Liver (tissue), 7 donors: ENCODE measurements at regions not wholly inside any gene's neighbourhood (a gene's known extent, or its start where the extent isn't known, plus 50 kb on each side); places are given as distances from the start of the nearest gene placed in this dataset.
"Not testable (repeated sequence)": the region's sequence is repeated elsewhere in the genome, so short reads cannot be mapped to it uniquely, and the experiment has no call there.

Experiments used
- DNase-seq: peaks from one replicate; pipeline ENCODE4 v3.0.0-alpha.2; 2017; ENCODE audit warnings: low spot score
- H3K27ac ChIP-seq, 2 donors: one replicate each; pipeline ENCODE4 v1.7.0; 2013; ENCODE audit warnings: inconsistent platforms in 2 of 2, low read length in 2 of 2, control low read depth in 1 of 2, low read depth in 1 of 2, mild to moderate bottlenecking in 1 of 2
- H3K27me3 ChIP-seq, 4 donors: one replicate each; pipeline versions ENCODE4 v1.6.1 to v1.7.0; 2013; ENCODE audit warnings: low read length in 3 of 4, inconsistent platforms in 1 of 4, mild to moderate bottlenecking in 1 of 4, moderate library complexity in 1 of 4; ENCODE audit not compliant: control insufficient read depth in 4 of 4, insufficient read depth in 4 of 4
- H3K36me3 ChIP-seq, 4 donors: one replicate each; pipeline versions ENCODE4 v1.6.1 to v1.7.0; 2013; ENCODE audit warnings: low read length in 3 of 4, mild to moderate bottlenecking in 3 of 4, low read depth in 1 of 4, moderate library complexity in 1 of 4; ENCODE audit not compliant: control insufficient read depth in 4 of 4, insufficient read depth in 3 of 4
- H3K4me1 ChIP-seq, 4 donors: one replicate each; pipeline versions ENCODE4 v1.6.1 to v1.7.0; 2013; ENCODE audit warnings: low read length in 3 of 4, mild to moderate bottlenecking in 3 of 4, moderate library complexity in 1 of 4; ENCODE audit not compliant: control insufficient read depth in 4 of 4, insufficient read depth in 4 of 4
- H3K4me3 ChIP-seq, 3 donors: one replicate each; pipeline versions ENCODE4 v1.6.1 to v1.7.0; 2013; ENCODE audit warnings: low read length in 3 of 3, control low read depth in 1 of 3, low read depth in 1 of 3, mild to moderate bottlenecking in 1 of 3
- H3K9ac ChIP-seq, 2 donors: one replicate each; pipeline ENCODE4 v1.7.0; 2013; ENCODE audit warnings: low read length in 2 of 2, mild to moderate bottlenecking in 2 of 2, moderate library complexity in 2 of 2, control low read depth in 1 of 2, low read depth in 1 of 2
- H3K9me3 ChIP-seq, 4 donors: one replicate each; pipeline versions ENCODE4 v1.6.1 to v1.7.0; 2013; ENCODE audit warnings: low read length in 3 of 4; ENCODE audit not compliant: control insufficient read depth in 4 of 4
- FOXA1 ChIP-seq: IDR thresholded peaks from 2 replicates; pipeline ENCODE4 v1.6.1; 2016; ENCODE audit warnings: antibody characterized with exemption
- FOXA2 ChIP-seq: IDR thresholded peaks from 2 replicates; pipeline ENCODE4 v1.6.1; 2016; ENCODE audit warnings: antibody characterized with exemption
- GABPA ChIP-seq, 2 donors: IDR thresholded peaks in 1 of 2; conservative IDR thresholded peaks in 1 of 2; 2 replicates each; pipeline ENCODE4 v1.6.1; 2016; ENCODE audit warnings: antibody characterized with exemption in 2 of 2, mild to moderate bottlenecking in 1 of 2, moderate library complexity in 1 of 2
- HNF4A ChIP-seq, 2 donors: conservative IDR thresholded peaks; 2 replicates each; pipeline ENCODE4 v1.6.1; 2016; ENCODE audit warnings: antibody characterized with exemption in 2 of 2, mild to moderate bottlenecking in 2 of 2
- HNF4G ChIP-seq: IDR thresholded peaks from 2 replicates; pipeline ENCODE4 v1.6.1; 2016; ENCODE audit warnings: antibody characterized with exemption
- NR2F2 ChIP-seq: IDR thresholded peaks from 2 replicates; pipeline ENCODE4 v1.6.1; 2016; ENCODE audit warnings: antibody characterized with exemption
- RAD21 ChIP-seq, 2 donors: IDR thresholded peaks; 2 replicates each; pipeline ENCODE4 v1.6.1; 2016; ENCODE audit warnings: antibody characterized with exemption in 2 of 2, mild to moderate bottlenecking in 2 of 2
- RXRA ChIP-seq, 2 donors: IDR thresholded peaks; 2 replicates each; pipeline ENCODE4 v1.6.1; 2017 to 2018; ENCODE audit warnings: antibody characterized with exemption in 2 of 2, mild to moderate bottlenecking in 1 of 2
- SP1 ChIP-seq: IDR thresholded peaks from 2 replicates; pipeline ENCODE4 v1.6.1; 2018; ENCODE audit warnings: antibody characterized with exemption, mild to moderate bottlenecking
- TAF1 ChIP-seq: conservative IDR thresholded peaks from 2 replicates; pipeline ENCODE4 v1.6.1; 2016; ENCODE audit warnings: antibody characterized with exemption, mild to moderate bottlenecking
- YY1 ChIP-seq: IDR thresholded peaks from 2 replicates; pipeline ENCODE4 v1.6.1; 2016; ENCODE audit warnings: antibody characterized with exemption, mild to moderate bottlenecking
- WGBS: extraction: QIAGEN DNeasy Blood & Tissue Kit; methylation state at CpG from one replicate; pipeline ENCODE4 v1.1.7; 2013; 5-methylcytosine and 5-hydroxymethylcytosine counted together
- TF ChIP-seq, protein P1 (sequence below): IDR thresholded peaks from 2 replicates; pipeline ENCODE4 v1.6.1; 2016; ENCODE audit warnings: antibody characterized with exemption
- TF ChIP-seq, protein P2 (sequence below): IDR thresholded peaks from 2 replicates; pipeline ENCODE4 v1.6.1; 2016; ENCODE audit warnings: antibody characterized with exemption
- donor health status: healthy.
- donor health status: healthy.
- donor health status: healthy.
- donor health status: healthy.

DNA sequence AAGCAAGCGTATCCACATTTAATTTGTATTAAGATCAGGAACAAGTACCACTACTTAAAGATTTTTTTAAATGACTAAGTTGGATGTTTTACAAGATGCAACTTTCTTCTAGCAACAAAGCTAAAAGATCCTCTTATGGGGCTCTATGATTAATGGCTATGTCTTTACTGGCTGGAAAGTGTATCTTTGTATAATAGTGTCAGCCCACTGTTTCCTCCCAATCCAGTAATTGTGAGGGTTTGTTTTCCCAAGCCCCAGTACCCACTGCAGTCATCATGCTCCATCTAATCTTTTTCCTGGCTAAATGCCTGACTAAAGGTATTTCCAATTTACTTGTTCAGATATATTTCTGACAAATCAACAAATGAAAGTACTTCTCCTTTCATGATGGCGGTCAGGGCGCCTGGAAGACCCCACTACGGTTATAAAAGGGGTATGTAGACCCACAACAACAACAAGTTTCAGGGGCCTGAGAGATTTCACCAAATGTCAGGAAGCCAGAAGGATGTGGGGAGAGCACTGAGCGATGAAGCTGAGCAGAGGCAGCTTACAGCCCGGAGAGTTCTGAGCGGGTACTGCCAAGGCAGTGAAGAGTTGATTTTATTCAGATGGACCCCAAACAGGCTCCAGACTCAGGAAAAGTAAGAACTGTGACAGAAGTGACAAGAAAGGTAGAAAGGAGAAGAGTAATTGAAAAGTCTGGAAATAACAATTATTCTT is 222.6 kb upstream of the KLF14 start:
- 76% methylated on average over 7 of the region's 7 CpGs for WGBS
- no peak overlapping the region for H3K4me3 ChIP-seq

DNA sequence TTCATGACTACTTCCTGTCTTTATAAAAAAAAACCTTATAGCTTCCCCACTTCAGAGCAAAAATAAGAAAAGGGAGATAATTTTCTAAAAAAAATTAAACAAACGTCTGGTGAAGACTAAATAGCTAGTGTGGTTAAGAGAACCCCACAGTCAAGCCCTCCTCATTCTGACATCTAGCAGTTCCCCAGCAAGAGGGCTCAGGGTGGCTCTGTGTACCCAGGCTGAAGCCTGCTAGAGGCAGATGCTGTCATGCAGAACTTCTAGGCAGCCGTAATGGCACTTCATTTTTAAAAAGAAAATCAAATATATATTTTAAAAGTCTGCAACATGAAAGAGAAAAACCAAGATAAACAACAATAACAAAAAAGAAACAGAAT is 223.1 kb upstream of the KLF14 start:
- peaks cover 0 to 12% (median 2%) of the 10 kb centered on the region in 4 donors for H3K36me3 ChIP-seq
- no peak overlapping the region for H3K4me3 ChIP-seq
- no peaks in the 10 kb centered on the region for H3K27me3 ChIP-seq
- WGBS, result 64% methylated on average over 2 of the region's 2 CpGs
- peak overlapping the region in 1 of 2 donors; percentile 2 for H3K27ac ChIP-seq
- no peak overlapping the region for H3K9ac ChIP-seq
- no peak for TF ChIP-seq GABPA (IDR thresholded peaks at IDR 0.05 in 1 of 2, conservative IDR thresholded peaks at IDR 0.05 in 1 of 2)
- TF ChIP-seq SP1, result no peak
- TF ChIP-seq FOXA1, result no peak
- no peak for TF ChIP-seq RXRA (IDR thresholded peaks at IDR 0.05)
- H3K4me1 ChIP-seq, result peaks cover 0 to 1% (median 0%) of the 10 kb centered on the region in 4 donors
- H3K9me3 ChIP-seq, result no peaks in the 10 kb centered on the region
- no peak for DNase-seq

More for the DNA sequence above, 222.6 kb upstream of the KLF14 start:
- TF ChIP-seq RAD21 (IDR thresholded peaks at IDR 0.05) (no peak), FOXA2 (no peak), SP1 (no peak), YY1 (no peak), HNF4G (no peak), FOXA1 (no peak), GABPA (IDR thresholded peaks at IDR 0.05 in 1 of 2, conservative IDR thresholded peaks at IDR 0.05 in 1 of 2) (no peak), HNF4A (conservative IDR thresholded peaks at IDR 0.05) (no peak), NR2F2 (no peak), TAF1 (no peak)
- TF ChIP-seq, protein P1, sequence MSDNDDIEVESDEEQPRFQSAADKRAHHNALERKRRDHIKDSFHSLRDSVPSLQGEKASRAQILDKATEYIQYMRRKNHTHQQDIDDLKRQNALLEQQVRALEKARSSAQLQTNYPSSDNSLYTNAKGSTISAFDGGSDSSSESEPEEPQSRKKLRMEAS, result no peak
- TF ChIP-seq, protein P2, sequence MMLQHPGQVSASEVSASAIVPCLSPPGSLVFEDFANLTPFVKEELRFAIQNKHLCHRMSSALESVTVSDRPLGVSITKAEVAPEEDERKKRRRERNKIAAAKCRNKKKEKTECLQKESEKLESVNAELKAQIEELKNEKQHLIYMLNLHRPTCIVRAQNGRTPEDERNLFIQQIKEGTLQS, result no peak
- Histone ChIP-seq H3K36me3 (peaks cover under 1 to 12% (median 2%) of the 10 kb centered on the region in 4 donors), H3K9me3 (no peaks in the 10 kb centered on the region), H3K27ac (peak overlapping the region in 1 of 2 donors; percentile 2), H3K4me1 (peaks cover 0 to 1% (median 0%) of the 10 kb centered on the region in 4 donors), H3K9ac (no peak overlapping the region), H3K27me3 (no peaks in the 10 kb centered on the region)
- DNase-seq, result no peak

DNA sequence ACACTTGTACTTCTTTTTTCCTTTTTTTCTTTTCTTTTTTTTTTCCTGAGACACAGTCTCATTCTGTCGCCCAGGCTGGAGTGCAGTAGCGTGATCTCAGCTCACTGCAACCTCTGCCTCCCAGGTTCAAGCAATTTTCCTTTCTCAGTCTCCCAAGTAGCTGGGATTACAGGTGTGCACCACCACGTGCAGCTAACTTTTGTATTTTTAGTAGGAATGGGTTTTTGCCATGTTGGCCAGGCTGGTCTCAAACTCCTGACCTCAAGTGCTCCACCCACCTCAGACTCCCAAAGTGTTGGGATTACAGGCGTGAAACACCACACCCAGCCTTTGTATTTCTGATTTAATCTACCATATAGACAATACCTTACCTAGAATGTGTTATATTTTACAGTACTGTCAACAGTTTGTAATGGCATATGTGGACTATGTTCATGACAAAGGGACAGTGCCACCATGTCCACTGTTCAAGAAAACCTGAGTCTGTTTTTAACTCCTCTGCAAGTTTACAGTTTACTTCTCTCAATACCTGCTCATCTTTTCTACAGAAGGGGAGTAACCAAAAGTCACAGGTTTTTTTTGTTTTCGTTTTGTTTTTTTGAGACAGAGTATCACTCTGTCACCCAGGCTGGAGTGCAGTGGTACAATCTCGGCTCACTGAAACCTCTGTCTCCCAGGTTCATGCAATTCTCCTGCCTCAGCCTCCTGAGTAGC is 223.9 kb upstream of the KLF14 start:
- H3K9ac ChIP-seq, H3K4me1 ChIP-seq, H3K27me3 ChIP-seq, H3K4me3 ChIP-seq, H3K9me3 ChIP-seq, DNase-seq, H3K27ac ChIP-seq: not testable (repeated sequence)
- peaks cover 0 to 14% (median 3%) of the 10 kb centered on the region in 4 donors for H3K36me3 ChIP-seq
- 88% methylated on average over 6 of the region's 6 CpGs for WGBS

GRCh38 chr7:130958846-130959245 is 224.8 kb upstream of the KLF14 start:
- no peak overlapping the region for H3K9ac ChIP-seq
- no peaks in the 10 kb centered on the region for H3K9me3 ChIP-seq
- no peak for TF ChIP-seq HNF4A (conservative IDR thresholded peaks at IDR 0.05)
- peaks cover 0 to 1% (median 0%) of the 10 kb centered on the region in 4 donors for H3K4me1 ChIP-seq
- H3K27me3 ChIP-seq, result no peaks in the 10 kb centered on the region
- WGBS, result 80% methylated on average over 6 of the region's 6 CpGs
- no peak overlapping the region for H3K27ac ChIP-seq
- H3K36me3 ChIP-seq, result peaks cover 0 to 14% (median 3%) of the 10 kb centered on the region in 4 donors
- no peak for DNase-seq
- no peak overlapping the region for H3K4me3 ChIP-seq
